ENCODE measurements at regions not wholly inside any gene's neighbourhood (a gene's known extent, or its start where the extent isn't known, plus 50 kb on each side); places are given as distances from the start of the nearest gene placed in this dataset.

GRCh38 chr3:43962043-43962442 lies 271.3 kb downstream of the ABHD5 start:
- DNase-seq: no peak
- no peak overlapping the region for H2BK20ac ChIP-seq (ENCODE audit: low read depth, low read length, poor library complexity, severe bottlenecking)
- no peak overlapping the region for H3K18ac ChIP-seq (ENCODE audit: insufficient read length, low read depth, low read length)
- no peak overlapping the region for H3K4ac ChIP-seq (ENCODE audit: low read depth, low read length)
- Mint-ChIP-seq H3K36me3 (ENCODE audit: insufficient read depth in 1 of 3, low read depth in 3 of 3) (no peaks in the 10 kb centered on the region; a peak in 1 of 7 replicates), H3K27me3 (ENCODE audit: low read depth) (peaks cover 5% of the 10 kb centered on the region; the same call in 1 of the 2 replicates), H3K27ac (no peak overlapping the region), H3K4me3 (no peak overlapping the region), H3K9me3 (no peaks in the 10 kb centered on the region), H3K4me1 (peaks cover 28 to 40% of the 10 kb centered on the region in 2 experiments)
- H3T11ph ChIP-seq (ENCODE audit: low read length): no peak overlapping the region
- no peaks in the 10 kb centered on the region for H3K79me1 ChIP-seq (ENCODE audit: insufficient read depth, low read depth, low read length, poor library complexity, severe bottlenecking)
- H3K23me2 ChIP-seq (ENCODE audit: insufficient read length, low read depth, low read length, poor library complexity, severe bottlenecking): no peaks in the 10 kb centered on the region
- no peak overlapping the region for H4K5ac ChIP-seq (ENCODE audit: insufficient read length, low read depth, low read length)
- no peak overlapping the region for H3K9ac ChIP-seq (ENCODE audit: extremely low read depth, insufficient read length, low read length)
- no CpG with 5 or more reads among the region's 2 CpGs for WGBS (ENCODE audit: extremely low coverage, insufficient read length, low lambda C conversion rate)
- H2BK120ac ChIP-seq (ENCODE audit: low read depth, low read length, poor library complexity, severe bottlenecking): no peak overlapping the region
- H2BK12ac ChIP-seq (ENCODE audit: insufficient read length, low read depth, low read length): no peak overlapping the region
- no peak overlapping the region for H3K23ac ChIP-seq (ENCODE audit: insufficient read length, low read depth, low read length)
- no peaks in the 10 kb centered on the region for H3K9me3 ChIP-seq (ENCODE audit: control insufficient read depth, low read depth, low read length)
- H3K4me1 ChIP-seq (ENCODE audit: insufficient read depth, low read length): peaks cover 8% of the 10 kb centered on the region; the same call in 1 of the 2 replicates
- H4K20me1 ChIP-seq (ENCODE audit: control insufficient read depth, insufficient read depth, insufficient read length): no peaks in the 10 kb centered on the region
- H4K8ac ChIP-seq (replicated peaks; ENCODE audit: insufficient read length, low read depth, low read length): no peak overlapping the region
- no peak overlapping the region for H2BK5ac ChIP-seq (ENCODE audit: insufficient read length, low read length)
- no peak overlapping the region for H3K27ac ChIP-seq (ENCODE audit: insufficient read length, low read depth, low read length)
- no peak overlapping the region for H2AK5ac ChIP-seq (ENCODE audit: insufficient read length, low read length)
- H3K56ac ChIP-seq (ENCODE audit: insufficient read length, low read depth, low read length): no peak overlapping the region
- H3K14ac ChIP-seq (ENCODE audit: insufficient read depth, low read length): no peak overlapping the region
- H3K4me2 ChIP-seq (ENCODE audit: insufficient read depth, insufficient read length, low read length): no peak overlapping the region
- H2AFZ ChIP-seq (ENCODE audit: low read length): no peak overlapping the region
- H3K79me2 ChIP-seq (ENCODE audit: insufficient read depth, low read length): no peaks in the 10 kb centered on the region
- H3K27me3 ChIP-seq (ENCODE audit: insufficient read depth, low read length): no peaks in the 10 kb centered on the region
- no peak overlapping the region for H2BK15ac ChIP-seq (ENCODE audit: low read depth, low read length)
- no peak for TF ChIP-seq CTCF (conservative IDR thresholded peaks at IDR 0.05)
- no peak overlapping the region for H4K91ac ChIP-seq (ENCODE audit: insufficient read length, low read depth, low read length)

Measured in H9 (cell line).